ENCODE measurements at regions not wholly inside any gene's neighbourhood (a gene's known extent, or its start where the extent isn't known, plus 50 kb on each side); places are given as distances from the start of the nearest gene placed in this dataset.

GRCh38 chr3:30397030-30397429 is 209.4 kb upstream of the TGFBR2 start:
- Histone ChIP-seq H3K27ac (ENCODE audit: low read depth in 1 of 3, low read length in 2 of 3) (no peak overlapping the region), H3K4me1 (ENCODE audit: control insufficient read depth in 3 of 3, insufficient read depth in 2 of 3, low read depth in 1 of 3, low read length in 2 of 3) (no peaks in the 10 kb centered on the region), H3K9me3 (ENCODE audit: control insufficient read depth in 2 of 2, insufficient read depth in 1 of 2, low read depth in 1 of 2, low read length in 1 of 2) (no peaks in the 10 kb centered on the region), H3K36me3 (ENCODE audit: control insufficient read depth in 3 of 3, insufficient read depth in 2 of 3, low read depth in 1 of 3, low read length in 3 of 3) (no peaks in the 10 kb centered on the region), H3K4me3 (ENCODE audit: low read depth in 1 of 3, low read length in 3 of 3) (no peak overlapping the region), H3K27me3 (ENCODE audit: control insufficient read depth in 3 of 3, insufficient read depth in 3 of 3, low read length in 3 of 3) (no peaks in the 10 kb centered on the region)
- 91 to 100% (median 96%) methylated on average over 1 of the region's 1 CpG for WGBS, 3 donors
- DNase-seq = no peak
- FAIRE-seq = no peak

DNA sequence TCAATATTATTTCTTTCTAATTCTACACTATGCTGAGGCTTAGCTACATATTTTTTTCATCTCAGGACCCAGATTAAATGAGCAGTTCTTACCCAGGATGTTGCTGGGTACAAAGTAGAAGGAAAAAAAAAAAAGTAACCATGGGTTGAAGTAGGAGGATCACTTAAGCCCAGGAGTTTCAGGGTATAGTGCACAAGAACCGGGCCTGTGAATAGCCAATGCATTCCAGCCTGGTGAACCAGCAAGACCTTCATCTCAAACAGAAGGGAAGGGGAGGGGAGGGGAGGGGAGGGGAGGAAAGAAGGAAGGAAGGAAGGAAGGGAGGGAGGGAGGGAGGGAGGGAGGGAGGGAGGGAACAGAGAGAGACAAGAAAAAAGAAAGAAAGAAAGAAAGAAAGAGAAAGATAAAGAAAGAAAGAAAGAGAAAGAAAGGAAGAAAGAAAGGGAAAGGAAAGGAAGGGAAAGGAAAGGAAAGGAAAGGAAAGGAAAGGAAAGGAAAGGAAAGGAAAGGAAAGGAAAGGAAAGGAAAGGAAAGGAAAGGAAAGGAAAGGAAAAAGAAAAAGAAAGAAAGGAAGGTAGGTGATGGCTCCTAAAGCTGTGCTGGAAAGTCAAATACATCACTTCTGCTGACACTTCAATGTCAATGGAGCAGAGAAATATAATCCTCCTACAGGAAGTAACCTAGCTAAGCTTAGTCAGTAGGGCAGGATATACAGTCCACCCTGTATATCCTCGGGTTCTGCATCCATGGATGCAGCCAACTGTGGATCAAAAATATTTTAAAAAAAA is 206.8 kb upstream of the TGFBR2 start:
- no peaks in the 10 kb centered on the region for H3K4me1 ChIP-seq (ENCODE audit: control insufficient read depth in 3 of 3, insufficient read depth in 2 of 3, low read depth in 1 of 3, low read length in 2 of 3)
- DNase-seq (no peak), FAIRE-seq (no peak)
- WGBS, 3 donors = 82 to 91% (median 83%) methylated on average over 2 of the region's 2 CpGs
- H3K27me3 ChIP-seq (ENCODE audit: control insufficient read depth in 3 of 3, insufficient read depth in 3 of 3, low read length in 3 of 3) = no peaks in the 10 kb centered on the region
- no peak overlapping the region for H3K4me3 ChIP-seq (ENCODE audit: low read depth in 1 of 3, low read length in 3 of 3)
- no peak overlapping the region for H3K27ac ChIP-seq (ENCODE audit: low read depth in 1 of 3, low read length in 2 of 3)
- no peaks in the 10 kb centered on the region for H3K9me3 ChIP-seq (ENCODE audit: control insufficient read depth in 2 of 2, insufficient read depth in 1 of 2, low read depth in 1 of 2, low read length in 1 of 2)
- no peaks in the 10 kb centered on the region for H3K36me3 ChIP-seq (ENCODE audit: control insufficient read depth in 3 of 3, insufficient read depth in 2 of 3, low read depth in 1 of 3, low read length in 3 of 3)

GRCh38 chr3:30400926-30401325 is 205.5 kb upstream of the TGFBR2 start:
- peak; percentile 5 to 28 for DNase-seq
- Histone ChIP-seq H3K27me3 (ENCODE audit: control insufficient read depth in 3 of 3, insufficient read depth in 3 of 3, low read length in 3 of 3) (no peaks in the 10 kb centered on the region), H3K4me1 (ENCODE audit: control insufficient read depth in 3 of 3, insufficient read depth in 2 of 3, low read depth in 1 of 3, low read length in 2 of 3) (no peaks in the 10 kb centered on the region), H3K9me3 (ENCODE audit: control insufficient read depth in 2 of 2, insufficient read depth in 1 of 2, low read depth in 1 of 2, low read length in 1 of 2) (no peaks in the 10 kb centered on the region), H3K27ac (ENCODE audit: low read depth in 1 of 3, low read length in 2 of 3) (no peak overlapping the region), H3K4me3 (ENCODE audit: low read depth in 1 of 3, low read length in 3 of 3) (no peak overlapping the region), H3K36me3 (ENCODE audit: control insufficient read depth in 3 of 3, insufficient read depth in 2 of 3, low read depth in 1 of 3, low read length in 3 of 3) (no peaks in the 10 kb centered on the region)
- no peak for FAIRE-seq
- 28 to 35% (median 33%) methylated on average over 3 of the region's 3 CpGs for WGBS, 3 donors

GRCh38 chr3:30401971-30402370 is 204.4 kb upstream of the TGFBR2 start:
- no peak for FAIRE-seq
- no peaks in the 10 kb centered on the region for H3K36me3 ChIP-seq (ENCODE audit: control insufficient read depth in 3 of 3, insufficient read depth in 2 of 3, low read depth in 1 of 3, low read length in 3 of 3)

DNA sequence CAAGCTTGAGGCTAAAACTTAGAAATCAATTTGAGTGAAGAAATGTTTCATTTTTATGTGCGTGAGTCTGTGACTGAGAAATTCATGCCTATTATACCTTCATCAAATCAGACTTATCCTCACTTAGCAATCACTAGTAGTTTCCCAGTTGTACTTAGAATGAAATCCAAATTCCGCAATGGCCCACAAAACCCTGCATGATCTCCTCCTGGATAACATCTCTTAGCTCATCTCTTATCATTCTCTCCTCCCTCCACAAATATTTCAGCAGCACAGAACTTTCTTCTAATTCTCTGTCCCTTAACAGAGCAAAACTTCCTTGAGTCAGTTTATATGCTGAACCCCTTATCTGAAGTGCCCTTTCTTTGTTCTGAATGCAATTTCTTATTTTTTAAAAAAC is 198.8 kb upstream of the TGFBR2 start:
- Histone ChIP-seq H3K4me1 (ENCODE audit: control insufficient read depth in 3 of 3, insufficient read depth in 2 of 3, low read depth in 1 of 3, low read length in 2 of 3) (no peaks in the 10 kb centered on the region), H3K4me3 (ENCODE audit: low read depth in 1 of 3, low read length in 3 of 3) (no peak overlapping the region), H3K27ac (ENCODE audit: low read depth in 1 of 3, low read length in 2 of 3) (no peak overlapping the region), H3K36me3 (ENCODE audit: control insufficient read depth in 3 of 3, insufficient read depth in 2 of 3, low read depth in 1 of 3, low read length in 3 of 3) (no peaks in the 10 kb centered on the region), H3K9me3 (ENCODE audit: control insufficient read depth in 2 of 2, insufficient read depth in 1 of 2, low read depth in 1 of 2, low read length in 1 of 2) (no peaks in the 10 kb centered on the region), H3K27me3 (ENCODE audit: control insufficient read depth in 3 of 3, insufficient read depth in 3 of 3, low read length in 3 of 3) (no peaks in the 10 kb centered on the region)
- FAIRE-seq (no peak), DNase-seq (no peak)
- WGBS, 3 donors = 93 to 98% (median 94%) methylated on average over 2 of the region's 2 CpGs

More at GRCh38 chr3:30401971-30402370, 204.4 kb upstream of the TGFBR2 start:
- H3K4me3 ChIP-seq (ENCODE audit: low read depth in 1 of 3, low read length in 3 of 3) = no peak overlapping the region
- H3K27me3 ChIP-seq (ENCODE audit: control insufficient read depth in 3 of 3, insufficient read depth in 3 of 3, low read length in 3 of 3) = no peaks in the 10 kb centered on the region
- peak in 1 of 2 donors; percentile 6 for DNase-seq
- no peaks in the 10 kb centered on the region for H3K4me1 ChIP-seq (ENCODE audit: control insufficient read depth in 3 of 3, insufficient read depth in 2 of 3, low read depth in 1 of 3, low read length in 2 of 3)
- no peaks in the 10 kb centered on the region for H3K9me3 ChIP-seq (ENCODE audit: control insufficient read depth in 2 of 2, insufficient read depth in 1 of 2, low read depth in 1 of 2, low read length in 1 of 2)
- peak overlapping the region in 1 of 3 donors; percentile 20 for H3K27ac ChIP-seq (ENCODE audit: low read depth in 1 of 3, low read length in 2 of 3)

DNA sequence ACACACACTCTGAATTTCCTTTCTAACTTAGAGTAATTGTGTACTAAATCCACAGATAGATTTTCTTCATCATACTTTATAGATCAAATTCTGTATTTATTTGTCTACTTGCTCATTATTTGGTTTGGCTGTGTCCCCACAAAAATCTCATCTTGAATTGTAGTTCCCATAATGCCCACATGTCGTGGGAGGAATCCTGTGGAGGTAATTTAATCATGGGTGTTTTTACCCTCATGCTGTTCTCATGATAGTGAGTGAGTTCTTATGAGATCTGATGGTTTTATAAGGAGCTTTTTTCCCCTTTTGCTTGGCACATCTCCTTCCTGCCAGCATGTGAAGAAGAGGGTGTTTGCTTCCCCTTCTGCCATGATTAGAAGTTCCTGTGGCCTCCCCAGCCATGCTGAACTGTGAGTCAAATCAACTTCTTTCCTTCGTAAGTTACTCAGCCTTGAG is 198.3 kb upstream of the TGFBR2 start:
- no peaks in the 10 kb centered on the region for H3K4me1 ChIP-seq (ENCODE audit: control insufficient read depth in 3 of 3, insufficient read depth in 2 of 3, low read depth in 1 of 3, low read length in 2 of 3)
- no peak for FAIRE-seq
- DNase-seq = no peak
- H3K27me3 ChIP-seq (ENCODE audit: control insufficient read depth in 3 of 3, insufficient read depth in 3 of 3, low read length in 3 of 3) = no peaks in the 10 kb centered on the region
- no peaks in the 10 kb centered on the region for H3K36me3 ChIP-seq (ENCODE audit: control insufficient read depth in 3 of 3, insufficient read depth in 2 of 3, low read depth in 1 of 3, low read length in 3 of 3)
- H3K9me3 ChIP-seq (ENCODE audit: control insufficient read depth in 2 of 2, insufficient read depth in 1 of 2, low read depth in 1 of 2, low read length in 1 of 2) = no peaks in the 10 kb centered on the region
- H3K27ac ChIP-seq (ENCODE audit: low read depth in 1 of 3, low read length in 2 of 3) = no peak overlapping the region
- WGBS, 3 donors = 59 to 63% (median 61%) methylated on average over 2 of the region's 2 CpGs
- H3K4me3 ChIP-seq (ENCODE audit: low read depth in 1 of 3, low read length in 3 of 3) = no peak overlapping the region

DNA sequence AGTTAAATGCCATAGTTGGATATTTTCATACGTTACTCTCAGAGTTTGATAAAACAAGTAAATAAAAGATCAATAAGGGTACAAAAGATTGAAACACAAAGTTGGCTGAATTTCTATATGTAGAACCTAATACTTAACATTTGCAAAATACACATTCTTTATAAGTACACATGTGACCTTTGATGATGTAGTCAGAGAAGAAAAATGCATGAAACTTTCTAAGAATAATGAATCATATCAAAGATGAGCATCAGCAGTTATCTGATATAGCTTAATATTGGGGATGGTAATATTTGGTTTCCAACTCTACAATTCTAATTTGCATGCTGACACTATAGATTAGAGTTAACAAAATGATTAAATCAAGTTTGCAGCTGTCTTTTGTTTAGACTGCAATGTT is 188.0 kb upstream of the TGFBR2 start:
- no peak overlapping the region for H3K27ac ChIP-seq (ENCODE audit: low read depth in 1 of 3, low read length in 2 of 3)
- no peaks in the 10 kb centered on the region for H3K27me3 ChIP-seq (ENCODE audit: control insufficient read depth in 3 of 3, insufficient read depth in 3 of 3, low read length in 3 of 3)
- no peaks in the 10 kb centered on the region for H3K9me3 ChIP-seq (ENCODE audit: control insufficient read depth in 2 of 2, insufficient read depth in 1 of 2, low read depth in 1 of 2, low read length in 1 of 2)
- DNase-seq (no peak), FAIRE-seq (no peak)
- 68 to 84% (median 79%) methylated on average over 1 of the region's 1 CpG for WGBS, 3 donors
- H3K4me3 ChIP-seq (ENCODE audit: low read depth in 1 of 3, low read length in 3 of 3) = no peak overlapping the region
- H3K4me1 ChIP-seq (ENCODE audit: control insufficient read depth in 3 of 3, insufficient read depth in 2 of 3, low read depth in 1 of 3, low read length in 2 of 3) = no peaks in the 10 kb centered on the region
- H3K36me3 ChIP-seq (ENCODE audit: control insufficient read depth in 3 of 3, insufficient read depth in 2 of 3, low read depth in 1 of 3, low read length in 3 of 3) = no peaks in the 10 kb centered on the region

DNA sequence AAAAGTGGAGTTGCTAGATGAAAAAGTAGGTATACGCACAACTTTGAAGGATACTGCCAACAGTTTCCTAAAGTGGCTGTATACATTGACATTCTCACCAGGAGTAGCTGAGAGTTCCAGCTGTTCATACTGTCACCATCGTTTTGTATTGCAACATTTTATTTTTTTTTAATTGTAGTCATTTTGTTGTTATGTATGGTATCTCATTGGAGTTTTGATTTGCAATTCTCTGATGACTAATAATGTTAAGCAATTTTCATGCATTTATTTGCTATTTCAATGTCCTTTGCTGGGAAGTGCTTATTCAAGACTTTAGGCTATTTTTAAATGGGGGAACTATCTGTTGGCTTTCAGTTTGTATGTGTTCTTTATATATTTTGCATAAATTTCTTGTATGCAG is 185.1 kb upstream of the TGFBR2 start:
- Histone ChIP-seq H3K27me3 (ENCODE audit: control insufficient read depth in 3 of 3, insufficient read depth in 3 of 3, low read length in 3 of 3) (no peaks in the 10 kb centered on the region), H3K9me3 (ENCODE audit: control insufficient read depth in 2 of 2, insufficient read depth in 1 of 2, low read depth in 1 of 2, low read length in 1 of 2) (no peaks in the 10 kb centered on the region), H3K36me3 (ENCODE audit: control insufficient read depth in 3 of 3, insufficient read depth in 2 of 3, low read depth in 1 of 3, low read length in 3 of 3) (no peaks in the 10 kb centered on the region), H3K4me3 (ENCODE audit: low read depth in 1 of 3, low read length in 3 of 3) (no peak overlapping the region), H3K27ac (ENCODE audit: low read depth in 1 of 3, low read length in 2 of 3) (no peak overlapping the region), H3K4me1 (ENCODE audit: control insufficient read depth in 3 of 3, insufficient read depth in 2 of 3, low read depth in 1 of 3, low read length in 2 of 3) (no peaks in the 10 kb centered on the region)
- WGBS, 3 donors = 69 to 78% (median 76%) methylated on average over 2 of the region's 2 CpGs
- DNase-seq (no peak), FAIRE-seq (no peak)

Data from small intestine (tissue), 7 donors.